HG03108 (cell line): ENCODE measurements at regions not wholly inside any gene's neighbourhood (a gene's known extent, or its start where the extent isn't known, plus 50 kb on each side); places are given as distances from the start of the nearest gene placed in this dataset.

Experiments
- ATAC-seq: cut with Tn5 transposase; IDR thresholded peaks from one replicate; pipeline ENCODE4 v1.9.1; 2021; ENCODE audit warnings: moderate library complexity; ENCODE audit not compliant: unreplicated experiment

- no peak for ATAC-seq
These were observed 225.5 kb upstream of the NFE2L3 start for GRCh38 chr7:25926451-25926850.

DNA sequence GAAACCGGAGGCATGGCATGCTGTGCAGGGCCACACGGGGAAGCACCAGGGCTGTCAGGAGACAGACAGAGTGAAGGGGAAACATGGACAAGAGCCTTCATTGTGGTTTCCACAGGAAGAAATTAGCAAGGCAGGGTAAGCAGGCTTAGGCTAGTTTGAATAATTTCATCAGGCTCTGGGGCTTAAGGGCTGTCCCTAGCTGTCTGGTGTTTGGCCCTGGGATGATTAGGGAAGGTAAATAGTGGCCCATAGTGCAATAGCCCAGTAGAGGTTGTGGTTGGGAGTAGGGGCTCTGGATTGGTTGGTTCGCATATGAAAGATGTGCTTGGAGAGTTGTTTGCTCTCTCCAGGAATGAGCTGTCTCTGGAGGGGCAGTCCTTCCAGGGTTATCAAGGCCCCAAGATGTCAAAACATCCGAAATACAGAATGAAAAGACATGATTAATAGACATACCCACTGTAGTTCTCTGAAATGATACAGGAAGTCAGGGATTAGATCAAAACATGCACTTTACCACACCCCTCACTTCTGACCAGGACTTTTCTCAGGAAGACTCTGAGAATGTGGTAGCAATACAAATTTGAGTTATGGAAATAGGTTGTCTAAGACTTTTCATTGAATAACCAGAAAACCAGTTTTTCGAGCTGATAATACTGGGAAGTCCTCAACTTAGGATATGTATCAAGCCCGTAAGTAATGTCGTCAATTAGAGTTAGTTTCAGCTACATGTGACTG, 224.9 kb upstream of the NFE2L3 start:
- no peak for ATAC-seq

DNA sequence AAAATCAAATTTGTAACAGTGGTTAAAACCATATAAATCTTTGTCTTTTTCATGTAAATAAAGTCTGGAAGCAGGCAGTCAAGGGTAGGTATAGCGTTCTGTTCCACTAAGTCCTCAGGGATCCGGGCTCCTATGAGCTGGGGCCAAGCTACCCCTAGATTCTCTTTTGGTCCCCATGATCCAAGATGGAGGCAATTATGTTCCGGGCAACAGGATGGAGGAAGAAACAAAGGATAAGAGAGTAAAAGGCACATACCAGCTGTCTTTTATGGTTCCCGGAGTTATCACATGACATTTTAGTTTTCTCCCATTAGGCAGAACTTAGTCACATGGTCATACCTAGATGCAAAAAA, 224.4 kb upstream of the NFE2L3 start:
- no peak for ATAC-seq

GRCh38 chr7:25928549-25929330, 223.3 kb upstream of the NFE2L3 start:
- ATAC-seq = no peak

GRCh38 chr7:25929448-25929847, 222.6 kb upstream of the NFE2L3 start:
- ATAC-seq = no peak

- no peak for ATAC-seq
These were observed 221.4 kb upstream of the NFE2L3 start for GRCh38 chr7:25930492-25931048.

GRCh38 chr7:25931156-25931555, 220.8 kb upstream of the NFE2L3 start:
- ATAC-seq = no peak

- no peak for ATAC-seq
These were observed 218.1 kb upstream of the NFE2L3 start for GRCh38 chr7:25933921-25934320.

GRCh38 chr7:25940086-25940906, 211.7 kb upstream of the NFE2L3 start:
- ATAC-seq = peak; percentile 13

- ATAC-seq = no peak
These were observed 207.1 kb upstream of the NFE2L3 start for GRCh38 chr7:25944777-25945515.

DNA sequence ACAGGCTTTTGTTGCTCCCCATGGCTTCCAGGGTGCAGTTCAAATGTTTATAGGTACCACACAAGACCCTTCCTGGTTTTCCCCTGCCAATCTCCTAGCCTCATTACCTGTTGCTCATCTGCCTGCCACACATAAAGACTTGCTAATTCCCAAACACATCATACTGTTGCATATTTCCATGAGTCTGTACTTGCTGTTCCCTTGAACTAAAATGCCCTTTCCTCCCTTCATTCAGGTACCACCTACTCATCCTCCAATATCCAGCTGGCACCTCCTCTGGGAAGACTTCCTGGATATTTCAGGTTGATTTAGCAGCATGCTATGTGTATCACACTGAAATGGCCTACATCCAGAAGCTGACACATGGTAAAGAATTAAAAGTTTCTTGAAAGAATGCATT, 206.4 kb upstream of the NFE2L3 start:
- ATAC-seq = no peak

DNA sequence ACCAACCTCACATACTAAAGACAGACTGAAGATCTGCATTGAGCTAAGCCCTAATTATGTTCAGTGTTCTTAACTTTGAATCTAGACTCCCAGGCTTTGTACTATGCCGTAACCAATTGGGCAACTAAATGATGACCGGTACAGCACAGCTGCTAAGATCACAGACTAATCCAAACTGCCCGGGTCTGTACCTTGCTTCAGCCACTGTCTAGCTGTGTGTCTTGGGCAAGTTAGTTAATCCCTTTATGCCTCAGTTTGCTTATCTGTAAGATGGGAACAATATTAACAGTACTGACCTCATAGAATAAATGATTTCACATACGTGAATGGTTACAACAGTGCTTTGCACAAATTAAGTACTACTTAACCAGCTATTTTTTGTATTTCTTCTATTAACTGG, 205.8 kb upstream of the NFE2L3 start:
- no peak for ATAC-seq

DNA sequence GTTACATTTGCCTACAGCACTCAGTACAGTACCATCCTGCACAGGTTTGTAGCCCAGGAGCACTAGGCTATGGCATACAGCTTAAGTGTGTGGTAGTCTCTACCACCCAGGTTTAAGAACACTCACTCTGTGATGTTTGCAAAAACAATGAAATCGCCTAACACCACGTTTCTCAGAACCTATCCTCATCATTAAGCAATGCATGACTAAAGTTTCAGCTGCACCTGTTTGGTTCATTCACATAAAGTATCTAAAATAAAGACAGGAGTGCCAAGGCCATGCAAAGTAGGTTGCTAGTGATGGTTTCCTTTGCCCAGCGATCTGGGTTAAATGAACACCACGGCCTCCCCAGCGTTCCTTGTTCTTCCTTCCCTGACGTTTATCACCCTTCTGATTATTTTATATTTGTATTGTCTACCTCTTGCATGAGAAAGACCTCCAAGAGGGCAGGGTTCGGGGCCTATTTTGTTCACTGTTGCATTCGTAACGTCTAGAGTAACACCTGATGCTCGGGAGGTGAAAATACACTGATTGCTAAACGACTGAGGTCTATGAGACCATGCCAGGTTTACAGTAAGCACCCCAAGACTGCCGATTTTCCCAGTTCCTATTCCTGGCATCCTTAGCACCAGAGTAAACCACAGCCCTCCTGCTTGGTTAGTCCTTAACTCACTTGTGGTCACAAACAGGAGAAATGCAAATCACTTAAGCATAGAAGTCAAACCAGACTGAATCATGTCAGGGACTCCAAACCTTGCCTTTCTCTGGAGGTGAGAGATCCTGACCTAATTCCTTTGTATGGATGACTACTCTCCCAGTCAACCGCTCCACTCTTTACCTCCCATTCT, 204.1 kb upstream of the NFE2L3 start:
- no peak for ATAC-seq

DNA sequence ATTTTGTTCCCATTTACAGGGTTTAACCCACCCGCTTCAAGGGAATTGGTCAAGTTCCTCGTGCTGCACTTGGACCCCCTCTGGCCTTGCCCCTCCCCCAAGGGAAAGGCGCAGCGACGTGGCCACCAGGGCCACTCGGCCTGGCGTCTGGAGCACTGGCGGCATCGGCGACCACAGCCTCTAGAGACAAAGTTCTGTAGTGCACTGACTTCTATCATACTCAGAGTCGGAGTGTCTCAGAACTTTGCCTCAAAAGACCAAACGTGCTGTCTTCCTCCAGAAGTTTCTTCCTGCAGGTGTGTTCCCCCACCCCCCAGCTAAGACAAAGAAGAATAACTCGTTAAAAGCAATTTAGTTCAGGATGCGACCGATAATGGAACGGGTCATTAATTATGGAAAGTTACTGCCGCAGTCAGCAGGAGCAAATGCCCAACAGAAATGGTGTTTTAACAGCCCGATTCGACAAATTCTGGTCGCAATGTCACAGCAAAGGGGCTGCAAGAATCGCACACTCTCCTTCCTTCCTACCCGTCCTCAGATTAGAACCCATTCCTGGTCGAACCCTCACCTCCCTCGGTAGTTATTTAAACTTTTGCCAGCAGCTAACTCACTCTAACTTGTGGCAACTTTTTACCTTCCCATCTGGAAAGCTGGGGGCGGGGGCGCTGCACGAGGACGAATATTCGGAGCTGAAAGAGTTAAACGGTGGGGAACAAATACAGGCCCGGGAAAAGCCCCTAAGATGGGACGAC, 202.1 kb upstream of the NFE2L3 start:
- no peak for ATAC-seq

DNA sequence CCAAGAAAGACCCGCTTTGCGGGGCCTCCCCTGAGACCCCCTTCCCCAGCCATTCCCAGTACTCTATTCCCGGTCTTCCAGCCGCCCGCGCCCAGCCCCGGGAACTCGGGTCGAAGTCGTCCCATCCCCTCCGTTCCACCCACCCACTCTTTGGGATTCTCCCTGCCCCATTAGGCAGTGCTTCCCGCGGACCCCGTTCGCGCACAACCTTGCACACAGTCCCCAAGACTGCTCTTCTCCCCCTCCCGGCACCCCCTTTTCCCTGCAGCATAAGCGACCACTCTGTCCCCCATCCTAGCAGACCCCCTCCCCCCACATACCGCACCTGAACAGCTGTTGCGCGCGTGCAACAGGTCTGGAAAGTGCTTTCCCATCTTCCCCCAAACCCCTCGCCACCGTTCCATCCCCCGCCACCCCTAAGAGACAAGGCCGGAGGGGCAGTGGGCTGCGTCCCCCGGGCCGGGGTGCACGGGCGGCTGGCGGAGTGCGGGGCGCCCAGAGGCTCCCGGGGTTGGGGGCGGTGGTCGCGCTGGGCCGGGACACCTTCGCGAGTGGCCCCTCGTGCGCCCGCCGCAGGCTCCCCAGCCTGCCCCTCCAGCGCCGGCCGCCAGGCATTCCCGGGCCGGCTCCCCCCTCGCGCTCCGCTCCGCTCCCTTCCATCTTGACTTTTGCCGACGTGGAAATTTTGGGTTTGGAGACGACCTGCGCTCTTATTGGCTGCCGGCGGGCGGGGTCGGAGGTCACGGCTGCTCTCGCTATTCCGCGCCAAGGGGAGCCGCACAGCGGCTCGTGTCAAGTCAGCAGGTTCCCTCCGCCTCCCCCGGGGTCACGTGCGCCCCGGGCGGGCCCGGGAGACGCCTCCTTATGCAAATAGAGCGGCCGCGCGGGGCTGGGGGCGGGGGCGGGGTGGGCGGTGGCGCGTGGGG, 201.2 kb upstream of the NFE2L3 start:
- peak; percentile 84 for ATAC-seq

- ATAC-seq = peak; percentile 59
These were observed 200.4 kb upstream of the NFE2L3 start for GRCh38 chr7:25951414-25952260.
